SK-N-SH treated with all-trans-retinoic acid at 6 μM for 48 hours (cell line): ENCODE measurements at regions not wholly inside any gene's neighbourhood (a gene's known extent, or its start where the extent isn't known, plus 50 kb on each side); places are given as distances from the start of the nearest gene placed in this dataset.

Source experiments
- ATAC-seq: fragments of 200-7000 bp; cut with Tn5 transposase; 3 replicates; pipeline ENCODE4 v1.9.1; 2020; ENCODE audit warnings: mild to moderate bottlenecking, moderate library complexity
- ARNTL ChIP-seq: fragments of 450-650 bp; formaldehyde crosslinking; IDR thresholded peaks from 2 replicates; pipeline ENCODE4 v1.5.0; 2020; ENCODE audit warnings: low read depth, mild to moderate bottlenecking, moderate library complexity, borderline replicate concordance
- BACH2 ChIP-seq: fragments of 250-450 bp; sonication (Bioruptor Pico); IDR thresholded peaks from 2 replicates; pipeline ENCODE4 v1.9.0; 2021; ENCODE audit warnings: mild to moderate bottlenecking, borderline replicate concordance
- CREB5 ChIP-seq: fragments of 250-450 bp; sonication (Bioruptor Pico); IDR thresholded peaks from 2 replicates; pipeline ENCODE4 v1.5.1; 2020; ENCODE audit warnings: low read depth, mild to moderate bottlenecking, moderate library complexity
- CSDC2 ChIP-seq: fragments of 250-450 bp; sonication (Bioruptor Pico); IDR thresholded peaks from 2 replicates; pipeline ENCODE4 v1.5.0; 2020; ENCODE audit warnings: mild to moderate bottlenecking, moderate library complexity
- CSRNP3 ChIP-seq: fragments of 250-450 bp; sonication (Bioruptor Pico); IDR thresholded peaks from 2 replicates; pipeline ENCODE4 v1.5.1; 2021; ENCODE audit warnings: mild to moderate bottlenecking, moderate library complexity
- ESRRG ChIP-seq: fragments of 250-450 bp; sonication (Bioruptor Pico); IDR thresholded peaks from 2 replicates; pipeline ENCODE4 v1.6.1; 2021; ENCODE audit warnings: mild to moderate bottlenecking
- GLIS3 ChIP-seq: fragments of 250-450 bp; sonication (Bioruptor Pico); IDR thresholded peaks from 2 replicates; pipeline ENCODE4 v1.5.0; 2020; ENCODE audit warnings: mild to moderate bottlenecking, moderate library complexity
- ISL1 ChIP-seq: fragments of 250-450 bp; sonication (Bioruptor Pico); IDR thresholded peaks from 2 replicates; pipeline ENCODE4 v2.1.2; 2022; ENCODE audit warnings: mild to moderate bottlenecking, moderate library complexity
- OSR1 ChIP-seq: fragments of 250-450 bp; sonication (Bioruptor Pico); IDR thresholded peaks from 2 replicates; pipeline ENCODE4 v1.8.0; 2022; ENCODE audit warnings: moderate library complexity, mild to moderate bottlenecking, inconsistent platforms
- PPARA ChIP-seq: fragments of 250-450 bp; sonication (Bioruptor Pico); IDR thresholded peaks from 2 replicates; pipeline ENCODE4 v1.5.0; 2020; ENCODE audit warnings: mild to moderate bottlenecking, borderline replicate concordance
- RARB ChIP-seq: fragments of 250-450 bp; sonication (Bioruptor Pico); IDR thresholded peaks from 2 replicates; pipeline ENCODE4 v1.8.0; 2021; ENCODE audit warnings: mild to moderate bottlenecking, moderate library complexity
- SNAI2 ChIP-seq: fragments of 250-450 bp; sonication (Bioruptor Pico); IDR thresholded peaks from 2 replicates; pipeline ENCODE4 v1.5.0; 2020; ENCODE audit warnings: mild to moderate bottlenecking, moderate library complexity
- TCF4 ChIP-seq: fragments of 250-450 bp; sonication (Bioruptor Pico); IDR thresholded peaks from 2 replicates; pipeline ENCODE4 v1.8.0; 2021; ENCODE audit warnings: mild to moderate bottlenecking, moderate library complexity, borderline replicate concordance
- TOX ChIP-seq: fragments of 250-450 bp; sonication (Bioruptor Pico); IDR thresholded peaks from 2 replicates; pipeline ENCODE4 v1.8.0; 2021; ENCODE audit warnings: mild to moderate bottlenecking, moderate library complexity, borderline replicate concordance
- TSHZ2 ChIP-seq: fragments of 250-450 bp; sonication (Bioruptor Pico); IDR thresholded peaks from 2 replicates; pipeline ENCODE4 v1.5.0; 2020; ENCODE audit warnings: mild to moderate bottlenecking, moderate library complexity
- ZC3H10 ChIP-seq: fragments of 250-450 bp; sonication (Bioruptor Pico); IDR thresholded peaks from 2 replicates; pipeline ENCODE4 v1.5.1; 2021; ENCODE audit warnings: mild to moderate bottlenecking, moderate library complexity
- ZFP3 ChIP-seq: fragments of 250-450 bp; sonication (Bioruptor Pico); IDR thresholded peaks from 2 replicates; pipeline ENCODE4 v1.5.0; 2020; ENCODE audit warnings: mild to moderate bottlenecking, moderate library complexity
- ZNF70 ChIP-seq: fragments of 450-650 bp; formaldehyde crosslinking; IDR thresholded peaks from 2 replicates; pipeline ENCODE4 v1.5.0; 2020; ENCODE audit warnings: mild to moderate bottlenecking, moderate library complexity
- ZNF8 ChIP-seq: fragments of 450-650 bp; formaldehyde crosslinking; IDR thresholded peaks from 2 replicates; pipeline ENCODE4 v1.5.0; 2020; ENCODE audit warnings: mild to moderate bottlenecking, moderate library complexity
- TF ChIP-seq, protein P1 (sequence below): fragments of 250-450 bp; sonication (Bioruptor Pico); IDR thresholded peaks from 2 replicates; pipeline ENCODE4 v1.8.0; 2020; ENCODE audit warnings: mild to moderate bottlenecking, moderate library complexity, borderline replicate concordance
- TF ChIP-seq, protein P2 (sequence below): fragments of 250-450 bp; sonication (Bioruptor Pico); IDR thresholded peaks from 2 replicates; pipeline ENCODE4 v1.8.0; 2021; ENCODE audit warnings: low read depth, mild to moderate bottlenecking, moderate library complexity, borderline replicate concordance

GRCh38 chr16:65524997-65525396 lies 403.1 kb upstream of the CDH11 start:
- TF ChIP-seq RARB (CRISPR knock-in tag) (no peak), SNAI2 (CRISPR knock-in tag) (no peak), TOX (CRISPR knock-in tag) (no peak), CREB5 (CRISPR knock-in tag) (no peak), PPARA (CRISPR knock-in tag) (no peak), CSDC2 (CRISPR knock-in tag) (no peak), ZC3H10 (CRISPR knock-in tag) (no peak), CSRNP3 (no peak), ZFP3 (CRISPR knock-in tag) (no peak), TCF4 (CRISPR knock-in tag) (no peak), OSR1 (no peak), ZNF70 (CRISPR knock-in tag) (no peak), ZNF8 (CRISPR knock-in tag) (no peak), ESRRG (no peak), ISL1 (CRISPR knock-in tag) (no peak), BACH2 (CRISPR knock-in tag) (no peak), ARNTL (CRISPR knock-in tag) (no peak), GLIS3 (CRISPR knock-in tag) (no peak)
- TF ChIP-seq, protein P1, sequence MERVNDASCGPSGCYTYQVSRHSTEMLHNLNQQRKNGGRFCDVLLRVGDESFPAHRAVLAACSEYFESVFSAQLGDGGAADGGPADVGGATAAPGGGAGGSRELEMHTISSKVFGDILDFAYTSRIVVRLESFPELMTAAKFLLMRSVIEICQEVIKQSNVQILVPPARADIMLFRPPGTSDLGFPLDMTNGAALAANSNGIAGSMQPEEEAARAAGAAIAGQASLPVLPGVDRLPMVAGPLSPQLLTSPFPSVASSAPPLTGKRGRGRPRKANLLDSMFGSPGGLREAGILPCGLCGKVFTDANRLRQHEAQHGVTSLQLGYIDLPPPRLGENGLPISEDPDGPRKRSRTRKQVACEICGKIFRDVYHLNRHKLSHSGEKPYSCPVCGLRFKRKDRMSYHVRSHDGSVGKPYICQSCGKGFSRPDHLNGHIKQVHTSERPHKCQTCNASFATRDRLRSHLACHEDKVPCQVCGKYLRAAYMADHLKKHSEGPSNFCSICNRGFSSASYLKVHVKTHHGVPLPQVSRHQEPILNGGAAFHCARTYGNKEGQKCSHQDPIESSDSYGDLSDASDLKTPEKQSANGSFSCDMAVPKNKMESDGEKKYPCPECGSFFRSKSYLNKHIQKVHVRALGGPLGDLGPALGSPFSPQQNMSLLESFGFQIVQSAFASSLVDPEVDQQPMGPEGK (CRISPR knock-in tag): no peak
- no peak for ATAC-seq

DNA sequence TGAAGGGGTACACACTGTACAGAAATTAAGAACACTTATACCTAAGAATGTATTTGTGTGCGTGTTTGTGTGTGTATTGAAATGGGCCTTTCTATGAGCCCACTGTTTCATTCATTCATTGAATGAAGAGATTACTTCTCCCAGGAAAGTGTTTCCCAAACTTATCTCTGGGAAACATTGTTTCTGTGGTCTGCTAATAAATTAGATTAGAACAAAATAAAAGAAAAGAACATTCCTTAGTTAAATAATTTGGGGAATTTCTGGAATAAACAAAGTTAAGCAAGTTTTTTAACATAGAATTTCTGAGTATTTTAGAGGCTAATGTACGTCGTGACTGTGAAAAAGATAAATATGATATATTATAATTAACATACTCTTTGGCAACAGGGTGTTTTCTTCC lies 402.4 kb upstream of the CDH11 start:
- TF ChIP-seq CSRNP3: no peak
- TF ChIP-seq ISL1 (CRISPR knock-in tag): peak; percentile 37; the same call in 1 of the 2 replicates
- TF ChIP-seq SNAI2 (CRISPR knock-in tag): no peak
- no peak for ATAC-seq

GRCh38 chr16:65523283-65523944 lies 401.6 kb upstream of the CDH11 start:
- ATAC-seq: no peak
- TF ChIP-seq, protein P1 (CRISPR knock-in tag): no peak
- TF ChIP-seq TSHZ2: no peak
- TF ChIP-seq CSDC2 (CRISPR knock-in tag): no peak
- TF ChIP-seq ZC3H10 (CRISPR knock-in tag): no peak
- TF ChIP-seq ZNF70 (CRISPR knock-in tag): no peak
- TF ChIP-seq, protein P2, sequence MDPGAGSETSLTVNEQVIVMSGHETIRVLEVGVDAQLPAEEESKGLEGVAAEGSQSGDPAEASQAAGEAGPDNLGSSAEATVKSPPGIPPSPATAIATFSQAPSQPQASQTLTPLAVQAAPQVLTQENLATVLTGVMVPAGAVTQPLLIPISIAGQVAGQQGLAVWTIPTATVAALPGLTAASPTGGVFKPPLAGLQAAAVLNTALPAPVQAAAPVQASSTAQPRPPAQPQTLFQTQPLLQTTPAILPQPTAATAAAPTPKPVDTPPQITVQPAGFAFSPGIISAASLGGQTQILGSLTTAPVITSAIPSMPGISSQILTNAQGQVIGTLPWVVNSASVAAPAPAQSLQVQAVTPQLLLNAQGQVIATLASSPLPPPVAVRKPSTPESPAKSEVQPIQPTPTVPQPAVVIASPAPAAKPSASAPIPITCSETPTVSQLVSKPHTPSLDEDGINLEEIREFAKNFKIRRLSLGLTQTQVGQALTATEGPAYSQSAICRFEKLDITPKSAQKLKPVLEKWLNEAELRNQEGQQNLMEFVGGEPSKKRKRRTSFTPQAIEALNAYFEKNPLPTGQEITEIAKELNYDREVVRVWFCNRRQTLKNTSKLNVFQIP (CRISPR knock-in tag): no peak
- TF ChIP-seq ISL1 (CRISPR knock-in tag): no peak
- TF ChIP-seq CREB5 (CRISPR knock-in tag): no peak
- TF ChIP-seq TOX (CRISPR knock-in tag): no peak
- no peak for TF ChIP-seq PPARA (CRISPR knock-in tag)
- TF ChIP-seq OSR1: no peak
- TF ChIP-seq, all 23 proteins: peak for 0
